GM12878 (cell line): ENCODE measurements at regions not wholly inside any gene's neighbourhood (a gene's known extent, or its start where the extent isn't known, plus 50 kb on each side); places are given as distances from the start of the nearest gene placed in this dataset.

ENCODE experiments used
- ATAC-seq: fragments of 200-7000 bp; cut with Tn5 transposase; 3 replicates; pipeline ENCODE4 v1.9.1; 2020; ENCODE audit warnings: mild to moderate bottlenecking, moderate library complexity
- BruUV-seq: library from RNA; stranded (reverse); fragments of 400-500 nt; replicated peaks from 2 replicates; lab custom pipeline; 2021; lab: Mats Ljungman, UMichigan
- CTCF ChIA-PET: fragments of 300-600 bp; sonication (Branson Sonifier 250); formaldehyde crosslinking; extraction: SDS; loops from one replicate; lab custom pipeline; 2021; ENCODE audit warnings: inconsistent platforms; lab: Yijun Ruan, JAX
- POLR2A ChIA-PET: fragments of 350-600 bp; formaldehyde crosslinking; extraction: SDS; loops from one replicate; lab custom pipeline; 2021; ENCODE audit warnings: inconsistent platforms; lab: Charles Lee
- RAD21 ChIA-PET: fragments of 300-600 bp; sonication (Branson Sonifier 250); formaldehyde crosslinking; loops from one replicate; lab custom pipeline; 2023; ENCODE audit warnings: antibody characterized with exemption; ENCODE audit not compliant: unreplicated experiment; lab: Charles Lee
- SMC1A ChIA-PET: fragments of 300-600 bp; sonication (Branson Sonifier 250); formaldehyde crosslinking; loops from one replicate; lab custom pipeline; 2023; ENCODE audit not compliant: unreplicated experiment, uncharacterized antibody; lab: Charles Lee
- DNase-seq: peaks from one replicate; pipeline ENCODE4 v3.0.0-alpha.2; 2011; ENCODE audit warnings: low read depth, low spot score
- FAIRE-seq: peaks from 3 replicates; lab custom pipeline; 2011; peaks lifted over from hg19 to GRCh38; lab: Jason Lieb, UNC
- H2AFZ ChIP-seq: 2 replicates; pipeline ENCODE4 v1.6.0; 2011; ENCODE audit warnings: low read depth, low read length, control low read depth; ENCODE audit not compliant: control insufficient read depth
- H3K27ac ChIP-seq: 2 replicates; pipeline ENCODE4 v1.5.1; 2011; ENCODE audit warnings: control low read depth; ENCODE audit not compliant: control insufficient read depth, insufficient read depth
- H3K27me3 ChIP-seq, 2 experiments: replicated peaks in 1 of 2; 2 replicates each; pipeline versions ENCODE4 v1.6.0 to v1.6.1; 2011; ENCODE audit warnings: low read length in 1 of 2; ENCODE audit not compliant: control insufficient read depth in 2 of 2, insufficient read depth in 2 of 2
- H3K36me3 ChIP-seq, 2 experiments: 2 replicates each; pipeline ENCODE4 v1.5.1; 2011; ENCODE audit warnings: low read length in 1 of 2; ENCODE audit not compliant: control insufficient read depth in 2 of 2, insufficient read depth in 2 of 2
- H3K4me1 ChIP-seq: 2 replicates; pipeline ENCODE4 v1.6.1; 2011; ENCODE audit warnings: mild to moderate bottlenecking, low read length, moderate library complexity, mixed read lengths; ENCODE audit not compliant: control insufficient read depth, insufficient read depth
- H3K4me2 ChIP-seq: 2 replicates; pipeline ENCODE4 v1.6.0; 2011; ENCODE audit warnings: control low read depth; ENCODE audit not compliant: control insufficient read depth, insufficient read depth
- H3K4me3 ChIP-seq: fragments of 200-600 bp; sonication (generic); 2 replicates; pipeline ENCODE4 v1.5.1; 2016
- H3K79me2 ChIP-seq: 2 replicates; pipeline ENCODE4 v1.6.0; 2011; ENCODE audit warnings: low read length; ENCODE audit not compliant: control insufficient read depth, insufficient read depth
- H3K9ac ChIP-seq: 2 replicates; pipeline ENCODE4 v1.8.0; 2011; ENCODE audit warnings: low read length, control low read depth, mixed read lengths; ENCODE audit not compliant: control insufficient read depth, insufficient read depth
- H3K9me3 ChIP-seq: replicated peaks from 3 replicates; pipeline ENCODE4 v1.5.1; 2011; ENCODE audit warnings: mild to moderate bottlenecking, low read length; ENCODE audit not compliant: control insufficient read depth, insufficient read depth
- H4K20me1 ChIP-seq: 2 replicates; pipeline ENCODE4 v1.6.0; 2011; ENCODE audit not compliant: control insufficient read depth, insufficient read depth
- EED ChIP-seq: sonication (generic); IDR thresholded peaks from 2 replicates; pipeline ENCODE4 v1.6.1; 2016; ENCODE audit warnings: antibody characterized with exemption, low read depth
- GATAD2B ChIP-seq: fragments of 450-650 bp; conservative IDR thresholded peaks from 2 replicates; pipeline ENCODE4 v1.6.1; 2017; ENCODE audit warnings: low read depth, mild to moderate bottlenecking, moderate library complexity
- NR2F1 ChIP-seq: fragments of 450-650 bp; conservative IDR thresholded peaks from 2 replicates; pipeline ENCODE4 v1.6.1; 2017; ENCODE audit warnings: mild to moderate bottlenecking
- PAX5 ChIP-seq: IDR thresholded peaks from 2 replicates; pipeline ENCODE4 v1.6.1; 2011; ENCODE audit warnings: low read depth, low read length, borderline replicate concordance
- TAF1 ChIP-seq: IDR thresholded peaks from 2 replicates; pipeline ENCODE4 v1.6.1; 2011; ENCODE audit warnings: mild to moderate bottlenecking, low read depth, low read length, borderline replicate concordance
- ZNF217 ChIP-seq: fragments of 450-650 bp; IDR thresholded peaks from 2 replicates; pipeline ENCODE4 v1.6.1; 2017; ENCODE audit warnings: antibody characterized with exemption, mild to moderate bottlenecking
- WGBS: methylation state at CpG from one replicate; pipeline ENCODE4 v1.1.6; 2016; ENCODE audit warnings: low lambda C conversion rate; ENCODE audit not compliant: insufficient replicate concordance, insufficient coverage; ENCODE audit errors: missing lambda C conversion rate; 5-methylcytosine and 5-hydroxymethylcytosine counted together
- in situ Hi-C: fragments of 300-500 bp; cut with MboI; formaldehyde crosslinking; loops from 9 replicates; pipeline ENCODE4 v1.14.3; 2018; ENCODE audit warnings: mixed read lengths
- intact Hi-C: fragments of 100-400 bp; cut with micrococcal nuclease; formaldehyde crosslinking; loops from one replicate; pipeline ENCODE4 v1.14.2; 2022; ENCODE audit not compliant: unreplicated experiment
- TF ChIP-seq, protein P1 (sequence below): IDR thresholded peaks from 2 replicates; pipeline ENCODE4 v1.6.1; 2011; ENCODE audit warnings: low read depth, mild to moderate bottlenecking, low read length, moderate library complexity, borderline replicate concordance; ENCODE audit errors: extremely low read depth
- TF ChIP-seq, protein P2 (sequence below): fragments of 150-350 bp; IDR thresholded peaks from 2 replicates; pipeline ENCODE4 v1.6.1; 2016; ENCODE audit warnings: low read depth, low read length
- TF ChIP-seq, protein P3 (sequence below), 3 experiments: IDR thresholded peaks in 2 of 3; conservative IDR thresholded peaks in 1 of 3; 2 replicates each; pipeline ENCODE4 v1.5.1; 2011; ENCODE audit warnings: low read depth in 3 of 3, low read length in 3 of 3, mild to moderate bottlenecking in 3 of 3, control low read depth in 2 of 3, moderate library complexity in 2 of 3, inconsistent platforms in 1 of 3, mixed read lengths in 1 of 3; ENCODE audit not compliant: control insufficient read depth in 2 of 3, insufficient read depth in 1 of 3; ENCODE audit errors: extremely low read depth in 1 of 3

DNA sequence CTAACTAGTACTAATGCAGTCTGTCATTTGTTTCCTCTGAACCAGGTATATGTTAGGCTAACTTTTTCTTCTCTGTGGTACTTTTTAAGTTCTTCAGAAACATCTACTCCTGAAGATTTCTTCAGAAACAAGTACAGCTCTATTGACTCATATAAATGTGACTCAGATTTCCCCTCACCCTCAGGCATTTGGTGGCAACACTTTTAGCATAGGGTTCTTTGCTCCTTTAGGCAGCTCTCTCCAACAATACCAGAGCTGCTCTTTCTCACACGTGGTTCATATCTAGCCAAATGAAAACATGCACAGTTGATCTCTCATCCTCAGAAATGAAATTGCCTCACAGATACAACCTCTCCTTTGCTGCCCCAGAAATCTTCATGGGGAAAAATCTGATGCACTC, 939.8 kb downstream of the SORCS1 start (continued):
- TF ChIP-seq GATAD2B: no peak
- TF ChIP-seq EED: no peak
- TF ChIP-seq ZNF217: no peak
- no peak for TF ChIP-seq NR2F1
- TF ChIP-seq TAF1: no peak
- TF ChIP-seq, all 136 proteins: peak for 0

DNA sequence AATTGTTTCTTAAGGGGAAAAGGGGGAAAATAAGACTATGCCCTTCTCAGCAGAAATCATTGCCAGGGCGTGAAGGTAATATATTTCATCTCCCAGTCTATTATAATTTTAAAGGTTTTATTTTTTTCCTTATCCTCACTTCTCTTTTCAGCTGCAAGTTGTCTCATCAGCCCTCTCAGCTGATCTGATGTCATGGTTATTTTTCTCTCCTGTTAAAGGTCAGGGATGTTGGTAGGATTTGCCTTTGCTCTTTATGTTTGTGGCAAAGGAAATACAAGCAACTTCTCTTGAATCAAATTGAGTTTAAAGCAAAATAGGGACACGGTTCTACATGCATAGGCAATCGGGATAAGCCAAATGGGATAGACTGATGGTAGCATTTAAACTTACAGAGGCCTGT, 946.9 kb downstream of the SORCS1 start:
- SMC1A ChIA-PET: interaction anchor here (0.6 kb wide), 1 partner anchor 1329 kb away, joined by 3 read pairs; no protein-coding TSS in a partner anchor
- H4K20me1 ChIP-seq: no peaks in the 10 kb centered on the region
- ATAC-seq (no peak), DNase-seq (no peak), FAIRE-seq (no peak)
- H3K9me3 ChIP-seq: no peaks in the 10 kb centered on the region
- H3K79me2 ChIP-seq: no peaks in the 10 kb centered on the region
- WGBS: 0% methylated on average over 3 of the region's 3 CpGs
- TF ChIP-seq, protein P1, sequence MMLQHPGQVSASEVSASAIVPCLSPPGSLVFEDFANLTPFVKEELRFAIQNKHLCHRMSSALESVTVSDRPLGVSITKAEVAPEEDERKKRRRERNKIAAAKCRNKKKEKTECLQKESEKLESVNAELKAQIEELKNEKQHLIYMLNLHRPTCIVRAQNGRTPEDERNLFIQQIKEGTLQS: no peak
- TF ChIP-seq, protein P2, sequence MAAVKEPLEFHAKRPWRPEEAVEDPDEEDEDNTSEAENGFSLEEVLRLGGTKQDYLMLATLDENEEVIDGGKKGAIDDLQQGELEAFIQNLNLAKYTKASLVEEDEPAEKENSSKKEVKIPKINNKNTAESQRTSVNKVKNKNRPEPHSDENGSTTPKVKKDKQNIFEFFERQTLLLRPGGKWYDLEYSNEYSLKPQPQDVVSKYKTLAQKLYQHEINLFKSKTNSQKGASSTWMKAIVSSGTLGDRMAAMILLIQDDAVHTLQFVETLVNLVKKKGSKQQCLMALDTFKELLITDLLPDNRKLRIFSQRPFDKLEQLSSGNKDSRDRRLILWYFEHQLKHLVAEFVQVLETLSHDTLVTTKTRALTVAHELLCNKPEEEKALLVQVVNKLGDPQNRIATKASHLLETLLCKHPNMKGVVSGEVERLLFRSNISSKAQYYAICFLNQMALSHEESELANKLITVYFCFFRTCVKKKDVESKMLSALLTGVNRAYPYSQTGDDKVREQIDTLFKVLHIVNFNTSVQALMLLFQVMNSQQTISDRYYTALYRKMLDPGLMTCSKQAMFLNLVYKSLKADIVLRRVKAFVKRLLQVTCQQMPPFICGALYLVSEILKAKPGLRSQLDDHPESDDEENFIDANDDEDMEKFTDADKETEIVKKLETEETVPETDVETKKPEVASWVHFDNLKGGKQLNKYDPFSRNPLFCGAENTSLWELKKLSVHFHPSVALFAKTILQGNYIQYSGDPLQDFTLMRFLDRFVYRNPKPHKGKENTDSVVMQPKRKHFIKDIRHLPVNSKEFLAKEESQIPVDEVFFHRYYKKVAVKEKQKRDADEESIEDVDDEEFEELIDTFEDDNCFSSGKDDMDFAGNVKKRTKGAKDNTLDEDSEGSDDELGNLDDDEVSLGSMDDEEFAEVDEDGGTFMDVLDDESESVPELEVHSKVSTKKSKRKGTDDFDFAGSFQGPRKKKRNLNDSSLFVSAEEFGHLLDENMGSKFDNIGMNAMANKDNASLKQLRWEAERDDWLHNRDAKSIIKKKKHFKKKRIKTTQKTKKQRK: no peak
- no peak for TF ChIP-seq PAX5
- TF ChIP-seq, protein P3, sequence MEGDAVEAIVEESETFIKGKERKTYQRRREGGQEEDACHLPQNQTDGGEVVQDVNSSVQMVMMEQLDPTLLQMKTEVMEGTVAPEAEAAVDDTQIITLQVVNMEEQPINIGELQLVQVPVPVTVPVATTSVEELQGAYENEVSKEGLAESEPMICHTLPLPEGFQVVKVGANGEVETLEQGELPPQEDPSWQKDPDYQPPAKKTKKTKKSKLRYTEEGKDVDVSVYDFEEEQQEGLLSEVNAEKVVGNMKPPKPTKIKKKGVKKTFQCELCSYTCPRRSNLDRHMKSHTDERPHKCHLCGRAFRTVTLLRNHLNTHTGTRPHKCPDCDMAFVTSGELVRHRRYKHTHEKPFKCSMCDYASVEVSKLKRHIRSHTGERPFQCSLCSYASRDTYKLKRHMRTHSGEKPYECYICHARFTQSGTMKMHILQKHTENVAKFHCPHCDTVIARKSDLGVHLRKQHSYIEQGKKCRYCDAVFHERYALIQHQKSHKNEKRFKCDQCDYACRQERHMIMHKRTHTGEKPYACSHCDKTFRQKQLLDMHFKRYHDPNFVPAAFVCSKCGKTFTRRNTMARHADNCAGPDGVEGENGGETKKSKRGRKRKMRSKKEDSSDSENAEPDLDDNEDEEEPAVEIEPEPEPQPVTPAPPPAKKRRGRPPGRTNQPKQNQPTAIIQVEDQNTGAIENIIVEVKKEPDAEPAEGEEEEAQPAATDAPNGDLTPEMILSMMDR (IDR thresholded peaks at IDR 0.05 in 2 of 3, conservative IDR thresholded peaks at IDR 0.05 in 1 of 3; ENCODE audit: control insufficient read depth in 2 of 3, extremely low read depth in 1 of 3, insufficient read depth in 1 of 3, low read depth in 3 of 3, low read length in 3 of 3): no peak
- no peaks in the 10 kb centered on the region for H3K27me3 ChIP-seq
- H2AFZ ChIP-seq: no peak overlapping the region
- H3K36me3 ChIP-seq: no peaks in the 10 kb centered on the region
- no peaks in the 10 kb centered on the region for H3K4me1 ChIP-seq
- no TSS peak for BruUV-seq
- in situ Hi-C loops: no loop called here
- POLR2A ChIA-PET: no interaction called here
- intact Hi-C loops: no loop called here
- H3K9ac ChIP-seq: no peak overlapping the region
- RAD21 ChIA-PET: no interaction called here
- H3K4me2 ChIP-seq: no peak overlapping the region
- CTCF ChIA-PET: no interaction called here
- H3K27ac ChIP-seq: no peak overlapping the region
- H3K4me3 ChIP-seq: no peak overlapping the region
